HepG2 (cell line): ENCODE measurements at regions not wholly inside any gene's neighbourhood (a gene's known extent, or its start where the extent isn't known, plus 50 kb on each side); places are given as distances from the start of the nearest gene placed in this dataset.

Experiments
- POLR2A ChIP-seq, 2 experiments: IDR thresholded peaks; 2 replicates each; pipeline ENCODE4 v1.6.1; 2011; ENCODE audit warnings: low read depth in 2 of 2, low read length in 2 of 2, mild to moderate bottlenecking in 1 of 2, moderate library complexity in 1 of 2; ENCODE audit not compliant: insufficient read depth in 1 of 2
- POLR2G ChIP-seq: fragments of 200-400 bp; formaldehyde crosslinking; IDR thresholded peaks from 2 replicates; pipeline ENCODE4 v1.6.1; 2018; ENCODE audit warnings: mild to moderate bottlenecking, low read depth, low read length, moderate library complexity
- TCF12 ChIP-seq, 2 experiments: fragments of 450-650 bp in 1 of 2; sonication (generic) in 1 of 2; formaldehyde crosslinking in 1 of 2; IDR thresholded peaks; 2 replicates each; pipeline versions ENCODE4 v1.6.1 to v1.8.0; 2017 to 2022; ENCODE audit warnings: antibody characterized with exemption in 1 of 2, mild to moderate bottlenecking in 1 of 2, missing genetic modification reagents in 1 of 2, moderate library complexity in 1 of 2
- ZBTB8A ChIP-seq: sonication (generic); formaldehyde crosslinking; IDR thresholded peaks from 2 replicates; pipeline ENCODE4 v1.4.0; 2020; ENCODE audit warnings: mild to moderate bottlenecking, low read depth, missing genetic modification reagents, borderline replicate concordance

DNA sequence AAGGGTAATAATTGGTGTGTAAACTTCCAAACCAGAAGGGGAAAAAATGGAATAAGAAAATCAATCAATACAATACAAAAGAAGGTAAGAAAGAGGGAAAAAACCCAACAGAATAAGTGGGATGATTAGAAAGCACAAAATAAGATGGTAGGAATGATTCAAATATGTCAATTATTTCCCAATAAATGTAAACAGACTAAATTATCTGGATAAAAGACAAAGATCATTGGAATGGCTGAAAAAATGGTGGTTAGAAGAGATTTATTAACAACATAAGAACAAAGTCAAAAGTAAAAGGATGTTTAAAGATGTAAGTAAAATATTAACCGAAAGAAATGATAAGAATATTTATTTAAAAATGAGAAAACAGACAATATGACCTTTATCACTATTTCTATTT, 103.5 kb upstream of the YWHAQ start:
- no peak for TF ChIP-seq TCF12 (IDR thresholded peaks at IDR 0.05)
- TF ChIP-seq TCF12 (CRISPR knock-in tag; IDR thresholded peaks at IDR 0.05), result no peak
- TF ChIP-seq POLR2A (IDR thresholded peaks at IDR 0.05; ENCODE audit: insufficient read depth in 1 of 2, low read depth in 2 of 2, low read length in 2 of 2), result no peak
- no peak for TF ChIP-seq ZBTB8A (CRISPR knock-in tag)
- TF ChIP-seq POLR2G, result no peak
